CD4-positive, alpha-beta T cell (primary cell): ENCODE measurements at regions not wholly inside any gene's neighbourhood (a gene's known extent, or its start where the extent isn't known, plus 50 kb on each side); places are given as distances from the start of the nearest gene placed in this dataset.

Source experiments
- ATAC-seq: fragments of 200-7000 bp; cut with Tn5 transposase; one replicate; pipeline ENCODE4 v1.10.0; 2022; ENCODE audit warnings: mild to moderate bottlenecking; ENCODE audit not compliant: poor library complexity
- CTCF ChIA-PET: fragments of 350-600 bp; sonication (Branson Sonifier 250); formaldehyde crosslinking; loops from one replicate; lab custom pipeline; 2021; ENCODE audit warnings: antibody characterized with exemption, inconsistent platforms; lab: Charles Lee
- POLR2A ChIA-PET: fragments of 350-600 bp; sonication (Branson Sonifier 250); formaldehyde crosslinking; loops from one replicate; lab custom pipeline; 2021; ENCODE audit warnings: antibody characterized with exemption, inconsistent platforms; lab: Charles Lee
- DNase-seq, 14 experiments: peaks; one replicate each; pipeline ENCODE4 v3.0.0-alpha.2; 2013 to 2020; ENCODE audit warnings: mixed read lengths in 2 of 14
- H3K27ac ChIP-seq, 2 donors: one replicate each; pipeline versions ENCODE4 v1.5.1 to v1.7.0; 2013; ENCODE audit warnings: low read length in 2 of 2, low read depth in 1 of 2, mild to moderate bottlenecking in 1 of 2
- H3K27me3 ChIP-seq, 2 experiments: 1 replicate in 1 of 2; 2 replicates in 1 of 2; pipeline versions ENCODE4 v1.6.1 to v1.7.0; 2013; ENCODE audit warnings: low read length in 2 of 2, control low read depth in 1 of 2, mild to moderate bottlenecking in 1 of 2, moderate library complexity in 1 of 2; ENCODE audit not compliant: insufficient read depth in 2 of 2, control insufficient read depth in 1 of 2
- H3K36me3 ChIP-seq: one replicate; pipeline ENCODE4 v1.6.1; 2013; ENCODE audit warnings: low read length, control low read depth; ENCODE audit not compliant: insufficient read depth
- H3K4me1 ChIP-seq: one replicate; pipeline ENCODE4 v1.6.1; 2013; ENCODE audit warnings: low read length, control low read depth; ENCODE audit not compliant: insufficient read depth
- H3K4me3 ChIP-seq: one replicate; pipeline ENCODE4 v1.5.1; 2013; ENCODE audit warnings: mild to moderate bottlenecking, low read length, moderate library complexity
- H3K9me3 ChIP-seq, 2 experiments: 1 replicate in 1 of 2; 2 replicates in 1 of 2; pipeline versions ENCODE4 v1.6.1 to v1.7.0; 2013; ENCODE audit warnings: low read length in 2 of 2, mild to moderate bottlenecking in 2 of 2, control low read depth in 1 of 2, moderate library complexity in 1 of 2; ENCODE audit not compliant: control insufficient read depth in 1 of 2, insufficient read depth in 1 of 2
- H3K27ac Mint-ChIP-seq: one replicate; pipeline ENCODE4 v1.8.0; 2020; ENCODE audit warnings: mixed read lengths
- H3K27me3 Mint-ChIP-seq: one replicate; pipeline ENCODE4 v1.8.0; 2021; ENCODE audit warnings: mixed read lengths
- H3K36me3 Mint-ChIP-seq: one replicate; pipeline ENCODE4 v1.8.0; 2021; ENCODE audit warnings: low read depth, mixed read lengths
- H3K4me1 Mint-ChIP-seq: one replicate; pipeline ENCODE4 v1.8.0; 2021; ENCODE audit warnings: low read depth, mixed read lengths
- H3K4me3 Mint-ChIP-seq: one replicate; pipeline ENCODE4 v1.8.0; 2020; ENCODE audit warnings: mild to moderate bottlenecking, mixed read lengths
- H3K9me3 Mint-ChIP-seq: one replicate; pipeline ENCODE4 v1.8.0; 2020; ENCODE audit warnings: mixed read lengths
- intact Hi-C, 2 experiments: fragments of 100-400 bp; cut with DNase I in 1 of 2; cut with micrococcal nuclease in 1 of 2; formaldehyde crosslinking; loops; one replicate each; pipeline versions ENCODE4 v1.15.1 to v1.9.0; 2023 to 2025; cut with DNase I, micrococcal nuclease
- TF ChIP-seq, protein P1 (sequence below): fragments of 200-600 bp; IDR thresholded peaks from one replicate; pipeline ENCODE4 v1.8.0; 2022; ENCODE audit warnings: antibody characterized with exemption, mild to moderate bottlenecking

DNA sequence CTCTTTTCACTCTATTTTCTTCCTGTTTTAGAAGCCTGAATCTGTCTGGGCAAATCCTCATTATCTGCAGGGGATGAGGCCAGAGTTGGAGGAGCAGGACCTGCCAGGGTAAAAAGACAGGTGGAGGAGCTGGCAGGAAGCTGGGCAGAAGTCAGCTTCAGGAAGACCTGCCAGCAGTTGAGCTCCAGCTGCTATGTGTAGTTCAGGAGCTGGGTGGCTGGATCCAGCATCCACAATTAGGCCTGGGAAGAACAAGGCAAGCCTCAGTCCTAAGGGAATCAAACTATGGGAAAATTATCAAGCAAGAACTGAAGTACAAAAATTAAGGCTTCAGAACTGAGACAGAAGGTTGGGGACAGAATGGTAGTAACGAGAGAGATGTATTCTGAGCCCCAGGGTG lies 174.0 kb downstream of the MREG start:
- CTCF ChIA-PET: no interaction called here
- no peaks in the 10 kb centered on the region for H3K9me3 ChIP-seq

DNA sequence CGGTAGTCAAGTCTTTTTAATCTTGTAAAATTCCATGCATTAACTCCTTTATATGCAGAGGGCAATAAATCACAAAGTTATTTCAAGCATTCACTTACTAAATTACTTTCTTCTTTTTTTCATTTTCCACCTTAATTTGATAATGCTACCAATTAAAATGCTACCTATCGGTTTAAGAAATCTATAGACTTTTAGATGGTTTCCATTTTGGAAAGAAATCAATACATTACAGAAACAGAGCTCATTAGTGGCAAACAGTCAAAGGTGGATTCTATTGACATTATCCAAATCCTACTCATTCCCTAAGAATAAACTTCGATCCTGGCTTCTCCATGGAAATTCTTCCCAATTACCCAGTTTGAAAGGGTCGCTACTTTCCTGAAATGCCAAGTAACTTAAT lies 176.5 kb downstream of the MREG start:
- Mint-ChIP-seq H3K4me1 (no peaks in the 10 kb centered on the region), H3K27ac (no peak overlapping the region), H3K27me3 (no peaks in the 10 kb centered on the region), H3K9me3 (no peaks in the 10 kb centered on the region), H3K36me3 (no peaks in the 10 kb centered on the region), H3K4me3 (no peak overlapping the region)
- intact Hi-C loops: no loop called here
- H3K27ac ChIP-seq: no peak overlapping the region
- ATAC-seq (no peak), DNase-seq (no peak)
- H3K4me1 ChIP-seq: no peaks in the 10 kb centered on the region
- H3K27me3 ChIP-seq: peaks cover 0 to 2% of the 10 kb centered on the region in 2 experiments
- no peaks in the 10 kb centered on the region for H3K36me3 ChIP-seq
- TF ChIP-seq, protein P1, sequence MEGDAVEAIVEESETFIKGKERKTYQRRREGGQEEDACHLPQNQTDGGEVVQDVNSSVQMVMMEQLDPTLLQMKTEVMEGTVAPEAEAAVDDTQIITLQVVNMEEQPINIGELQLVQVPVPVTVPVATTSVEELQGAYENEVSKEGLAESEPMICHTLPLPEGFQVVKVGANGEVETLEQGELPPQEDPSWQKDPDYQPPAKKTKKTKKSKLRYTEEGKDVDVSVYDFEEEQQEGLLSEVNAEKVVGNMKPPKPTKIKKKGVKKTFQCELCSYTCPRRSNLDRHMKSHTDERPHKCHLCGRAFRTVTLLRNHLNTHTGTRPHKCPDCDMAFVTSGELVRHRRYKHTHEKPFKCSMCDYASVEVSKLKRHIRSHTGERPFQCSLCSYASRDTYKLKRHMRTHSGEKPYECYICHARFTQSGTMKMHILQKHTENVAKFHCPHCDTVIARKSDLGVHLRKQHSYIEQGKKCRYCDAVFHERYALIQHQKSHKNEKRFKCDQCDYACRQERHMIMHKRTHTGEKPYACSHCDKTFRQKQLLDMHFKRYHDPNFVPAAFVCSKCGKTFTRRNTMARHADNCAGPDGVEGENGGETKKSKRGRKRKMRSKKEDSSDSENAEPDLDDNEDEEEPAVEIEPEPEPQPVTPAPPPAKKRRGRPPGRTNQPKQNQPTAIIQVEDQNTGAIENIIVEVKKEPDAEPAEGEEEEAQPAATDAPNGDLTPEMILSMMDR: no peak
- CTCF ChIA-PET: no interaction called here
- no peak overlapping the region for H3K4me3 ChIP-seq
- POLR2A ChIA-PET: interaction anchor here (0.6 kb wide), 1 partner anchor 525 kb away, joined by 4 read pairs; the partner anchor contains the start of gene ATIC
- H3K9me3 ChIP-seq: no peaks in the 10 kb centered on the region

More for the DNA sequence above, 174.0 kb downstream of the MREG start:
- Mint-ChIP-seq H3K27me3 (no peaks in the 10 kb centered on the region), H3K27ac (no peak overlapping the region), H3K9me3 (no peaks in the 10 kb centered on the region), H3K4me1 (no peaks in the 10 kb centered on the region), H3K4me3 (no peak overlapping the region), H3K36me3 (no peaks in the 10 kb centered on the region)
- H3K27me3 ChIP-seq: peaks cover 0 to 2% of the 10 kb centered on the region in 2 experiments
- no peak overlapping the region for H3K4me3 ChIP-seq
- no peaks in the 10 kb centered on the region for H3K36me3 ChIP-seq
- intact Hi-C loops: no loop called here
- TF ChIP-seq, protein P1: no peak
- no peak for DNase-seq
- POLR2A ChIA-PET: no interaction called here
- H3K4me1 ChIP-seq: no peaks in the 10 kb centered on the region
- no peak overlapping the region for H3K27ac ChIP-seq
- ATAC-seq: no peak

DNA sequence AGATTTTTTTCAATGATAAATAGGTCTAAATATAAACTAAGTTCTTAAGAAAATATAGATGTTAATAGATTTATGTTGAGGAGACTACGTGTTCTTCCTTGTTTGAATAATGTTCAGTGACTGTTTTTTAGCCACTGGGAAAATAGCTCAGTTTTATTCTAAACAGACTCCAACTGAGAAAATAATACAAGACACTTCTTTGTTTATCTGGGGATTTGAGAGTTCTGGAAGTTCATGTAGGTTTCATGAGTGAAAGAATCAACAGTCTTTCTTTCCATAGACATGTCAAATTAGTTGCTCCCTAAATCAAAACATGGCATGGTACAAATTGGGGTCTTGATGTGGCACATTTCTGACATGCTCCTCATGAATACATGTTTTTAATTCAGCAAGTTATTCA lies 177.7 kb downstream of the MREG start:
- Mint-ChIP-seq H3K9me3 (no peaks in the 10 kb centered on the region), H3K36me3 (no peaks in the 10 kb centered on the region), H3K4me3 (no peak overlapping the region), H3K27me3 (no peaks in the 10 kb centered on the region), H3K27ac (no peak overlapping the region), H3K4me1 (no peaks in the 10 kb centered on the region)
- no peaks in the 10 kb centered on the region for H3K36me3 ChIP-seq
- intact Hi-C loops: no loop called here
- CTCF ChIA-PET: no interaction called here
- H3K4me3 ChIP-seq: no peak overlapping the region
- POLR2A ChIA-PET: no interaction called here
- H3K9me3 ChIP-seq: no peaks in the 10 kb centered on the region
- DNase-seq (no peak), ATAC-seq (no peak)
- H3K27ac ChIP-seq: no peak overlapping the region
- no peaks in the 10 kb centered on the region for H3K4me1 ChIP-seq
- peaks cover 0 to 2% of the 10 kb centered on the region in 2 experiments for H3K27me3 ChIP-seq
- TF ChIP-seq, protein P1: no peak
